ENCODE measurements at regions not wholly inside any gene's neighbourhood (a gene's known extent, or its start where the extent isn't known, plus 50 kb on each side); places are given as distances from the start of the nearest gene placed in this dataset.
"Not testable (repeated sequence)": the region's sequence is repeated elsewhere in the genome, so short reads cannot be mapped to it uniquely, and the experiment has no call there.

- ChIA-PET POLR2A (no interaction called here), CTCF (interaction anchor here (1.8 kb wide), 1 partner anchor 147 kb away, joined by 7 read pairs; no protein-coding TSS in a partner anchor)
Observed at GRCh38 chr7:131655866-131656265, 99.4 kb upstream of the PODXL start.

- POLR2A ChIA-PET: no interaction called here
Observed at GRCh38 chr7:131655447-131655846, 99.0 kb upstream of the PODXL start.

GRCh38 chr7:131654668-131655326, 98.4 kb upstream of the PODXL start:
- POLR2A ChIA-PET: no interaction called here
- CTCF ChIA-PET: interaction anchor here (0.7 to 1.8 kb wide), 10 partner anchors 9 to 148 kb away, joined by 3 to 17 read pairs (median 4); no protein-coding TSS in a partner anchor

More at GRCh38 chr7:131655447-131655846, 99.0 kb upstream of the PODXL start:
- CTCF ChIA-PET: interaction anchor here (1.0 to 1.8 kb wide), 8 partner anchors 9 to 149 kb away, joined by 3 to 17 read pairs (median 5); no protein-coding TSS in a partner anchor

- ChIA-PET POLR2A (no interaction called here), CTCF (interaction anchor here (0.7 to 1.6 kb wide), 9 partner anchors 10 to 148 kb away, joined by 3 to 17 read pairs (median 4); no protein-coding TSS in a partner anchor)
Observed at GRCh38 chr7:131654249-131654558, 97.8 kb upstream of the PODXL start.

GRCh38 chr7:131653418-131654248, 97.2 kb upstream of the PODXL start:
- POLR2A ChIA-PET: no interaction called here
- CTCF ChIA-PET: interaction anchor here (1.4 to 1.6 kb wide), 4 partner anchors 12 to 147 kb away, joined by 3 to 17 read pairs (median 6); no protein-coding TSS in a partner anchor

GRCh38 chr7:131652934-131653333, 96.5 kb upstream of the PODXL start:
- CTCF ChIA-PET: interaction anchor here (1.4 kb wide), 1 partner anchor 139 kb away, joined by 3 read pairs; no protein-coding TSS in a partner anchor

GRCh38 chr7:131652194-131652593, 95.8 kb upstream of the PODXL start:
- ChIA-PET POLR2A (no interaction called here), CTCF (no interaction called here)

More at GRCh38 chr7:131652934-131653333, 96.5 kb upstream of the PODXL start:
- POLR2A ChIA-PET: no interaction called here

- ChIA-PET CTCF (no interaction called here), POLR2A (no interaction called here)
Observed at GRCh38 chr7:131649879-131650278, 93.5 kb upstream of the PODXL start.

- CTCF ChIA-PET: interaction anchor here (1.9 kb wide), 1 partner anchor 102 kb away, joined by 7 read pairs; no protein-coding TSS in a partner anchor
- POLR2A ChIA-PET: no interaction called here
Observed at GRCh38 chr7:131649003-131649541, 92.6 kb upstream of the PODXL start.

- ChIA-PET POLR2A (no interaction called here), CTCF (interaction anchor here (1.9 kb wide), 1 partner anchor 102 kb away, joined by 7 read pairs; no protein-coding TSS in a partner anchor)
Observed at GRCh38 chr7:131648491-131648890, 92.1 kb upstream of the PODXL start.

GRCh38 chr7:131646203-131646602, 89.8 kb upstream of the PODXL start:
- CTCF ChIA-PET: interaction anchor here (0.6 kb wide), 1 partner anchor 326 kb away, joined by 3 read pairs; no protein-coding TSS in a partner anchor

GRCh38 chr7:131642429-131642828, 86.0 kb upstream of the PODXL start:
- POLR2A ChIA-PET: no interaction called here
- CTCF ChIA-PET: interaction anchor here (0.9 kb wide), 1 partner anchor 96 kb away, joined by 4 read pairs; no protein-coding TSS in a partner anchor

More at GRCh38 chr7:131646203-131646602, 89.8 kb upstream of the PODXL start:
- POLR2A ChIA-PET: no interaction called here

- POLR2A ChIA-PET: no interaction called here
- CTCF ChIA-PET: no interaction called here
Observed at GRCh38 chr7:131640686-131641085, 84.3 kb upstream of the PODXL start.

GRCh38 chr7:131638641-131639430, 82.4 kb upstream of the PODXL start:
- ChIA-PET POLR2A (no interaction called here), CTCF (no interaction called here)

GRCh38 chr7:131637859-131638258, 81.4 kb upstream of the PODXL start:
- CTCF ChIA-PET: no interaction called here
- POLR2A ChIA-PET: no interaction called here

GRCh38 chr7:131636092-131636491, 79.7 kb upstream of the PODXL start:
- CTCF ChIA-PET: interaction anchor here (0.7 kb wide), 1 partner anchor 278 kb away, joined by 3 read pairs; no protein-coding TSS in a partner anchor
- POLR2A ChIA-PET: no interaction called here

GRCh38 chr7:131634197-131634596, 77.8 kb upstream of the PODXL start:
- CTCF ChIA-PET, POLR2A ChIA-PET: not testable (repeated sequence)

GRCh38 chr7:131633342-131633843, 77.0 kb upstream of the PODXL start:
- CTCF ChIA-PET: no interaction called here
- POLR2A ChIA-PET: no interaction called here

GRCh38 chr7:131630427-131630826, 74.0 kb upstream of the PODXL start:
- ChIA-PET CTCF (no interaction called here), POLR2A (no interaction called here)

Data from activated CD8-positive, alpha-beta memory T cell treated with anti-CD3 and anti-CD28 coated beads for 36 hours (primary cell).